GM12891 (cell line): ENCODE measurements at regions not wholly inside any gene's neighbourhood (a gene's known extent, or its start where the extent isn't known, plus 50 kb on each side); places are given as distances from the start of the nearest gene placed in this dataset.

Source experiments
- POLR2A ChIP-seq: IDR thresholded peaks from 2 replicates; pipeline ENCODE4 v1.6.1; 2011; ENCODE audit warnings: low read depth, low read length, control low read depth
- POLR2AphosphoS5 ChIP-seq: IDR thresholded peaks from 2 replicates; pipeline ENCODE4 v1.6.1; 2011; ENCODE audit warnings: low read depth, low read length, control low read depth
- POU2F2 ChIP-seq: IDR thresholded peaks from 2 replicates; pipeline ENCODE4 v1.6.1; 2011; ENCODE audit warnings: low read depth, mild to moderate bottlenecking, control low read depth, low read length, moderate library complexity
- TAF1 ChIP-seq: IDR thresholded peaks from 2 replicates; pipeline ENCODE4 v1.6.1; 2011; ENCODE audit warnings: low read depth, low read length, control low read depth

GRCh38 chr9:79408200-79408599 is 163.6 kb upstream of the TLE4 start:
- TF ChIP-seq POLR2A, result no peak
- TF ChIP-seq POLR2AphosphoS5, result no peak
- no peak for TF ChIP-seq TAF1
- TF ChIP-seq POU2F2, result no peak
